Suprapubic skin (tissue), 4 donors: ENCODE measurements at regions not wholly inside any gene's neighbourhood (a gene's known extent, or its start where the extent isn't known, plus 50 kb on each side); places are given as distances from the start of the nearest gene placed in this dataset.

Source experiments
- DNase-seq, 2 donors: peaks; one replicate each; pipeline ENCODE4 v3.0.0-alpha.2; 2019; ENCODE audit warnings: low spot score in 2 of 2
- H3K27ac ChIP-seq: fragments of 200-600 bp; sonication (generic); one replicate; pipeline ENCODE4 v1.5.1; 2019
- H3K27me3 ChIP-seq: fragments of 200-600 bp; sonication (generic); one replicate; pipeline ENCODE4 v1.5.1; 2019
- H3K36me3 ChIP-seq: fragments of 200-600 bp; sonication (generic); one replicate; pipeline ENCODE4 v1.5.1; 2019
- H3K4me1 ChIP-seq: fragments of 200-600 bp; sonication (generic); one replicate; pipeline ENCODE4 v1.5.1; 2019
- H3K4me3 ChIP-seq: fragments of 200-600 bp; sonication (generic); one replicate; pipeline ENCODE4 v1.5.1; 2019; ENCODE audit warnings: mild to moderate bottlenecking
- H3K9me3 ChIP-seq: fragments of 200-600 bp; sonication (generic); one replicate; pipeline ENCODE4 v1.5.1; 2019
- CTCF ChIP-seq, 2 donors: fragments of 200-600 bp in 1 of 2; fragments of 450-650 bp in 1 of 2; sonication (generic) in 1 of 2; IDR thresholded peaks; one replicate each; pipeline ENCODE4 v1.5.1; 2016 to 2019; ENCODE audit warnings: antibody characterized with exemption in 2 of 2, mild to moderate bottlenecking in 1 of 2, moderate library complexity in 1 of 2
- EP300 ChIP-seq: sonication (generic); formaldehyde crosslinking; IDR thresholded peaks from one replicate; pipeline ENCODE4 v1.6.1; 2017; ENCODE audit warnings: antibody characterized with exemption
- POLR2A ChIP-seq, 2 donors: fragments of 450-650 bp; IDR thresholded peaks; one replicate each; pipeline ENCODE4 v1.6.1; 2017; ENCODE audit warnings: antibody characterized with exemption in 2 of 2, mild to moderate bottlenecking in 2 of 2, moderate library complexity in 2 of 2
- POLR2AphosphoS5 ChIP-seq, 3 donors: sonication (generic); formaldehyde crosslinking; IDR thresholded peaks; one replicate each; pipeline ENCODE4 v1.6.1; 2017; ENCODE audit warnings: antibody characterized with exemption in 3 of 3
- WGBS: methylation state at CpG from one replicate; pipeline ENCODE4 v1.1.5; 2018; 5-methylcytosine and 5-hydroxymethylcytosine counted together

GRCh38 chr6:56767892-56768531, 125.3 kb upstream of the DST start:
- 68% methylated on average over 4 of the region's 4 CpGs for WGBS
- no peak for TF ChIP-seq EP300
- no peak for DNase-seq
- H3K27ac ChIP-seq, result no peak overlapping the region
- peaks cover 6% of the 10 kb centered on the region for H3K4me1 ChIP-seq
- no peaks in the 10 kb centered on the region for H3K9me3 ChIP-seq
- H3K4me3 ChIP-seq, result no peak overlapping the region
- H3K36me3 ChIP-seq, result no peaks in the 10 kb centered on the region
- no peaks in the 10 kb centered on the region for H3K27me3 ChIP-seq

GRCh38 chr6:56767435-56767834, 124.7 kb upstream of the DST start:
- TF ChIP-seq EP300, result no peak
- no peak for TF ChIP-seq CTCF (IDR thresholded peaks at IDR 0.05)
- no peak for TF ChIP-seq POLR2AphosphoS5 (IDR thresholded peaks at IDR 0.05)
- no peak for TF ChIP-seq POLR2A (IDR thresholded peaks at IDR 0.05)
- DNase-seq, result no peak
- peaks cover 6% of the 10 kb centered on the region for H3K4me1 ChIP-seq
- no peaks in the 10 kb centered on the region for H3K9me3 ChIP-seq
- no peak overlapping the region for H3K27ac ChIP-seq
- H3K4me3 ChIP-seq, result no peak overlapping the region
- H3K36me3 ChIP-seq, result no peaks in the 10 kb centered on the region
- WGBS, result 91% methylated on average over 7 of the region's 7 CpGs
- no peaks in the 10 kb centered on the region for H3K27me3 ChIP-seq

GRCh38 chr6:56766806-56767178, 124.1 kb upstream of the DST start:
- Histone ChIP-seq H3K27ac (no peak overlapping the region), H3K4me3 (no peak overlapping the region), H3K27me3 (no peaks in the 10 kb centered on the region), H3K9me3 (no peaks in the 10 kb centered on the region), H3K4me1 (peaks cover 6% of the 10 kb centered on the region), H3K36me3 (no peaks in the 10 kb centered on the region)
- DNase-seq, result no peak
- TF ChIP-seq CTCF (IDR thresholded peaks at IDR 0.05) (no peak), POLR2A (IDR thresholded peaks at IDR 0.05) (no peak), POLR2AphosphoS5 (IDR thresholded peaks at IDR 0.05) (no peak), EP300 (no peak)
- 67% methylated on average over 1 of the region's 1 CpG for WGBS

- WGBS, result 90% methylated on average over 14 of the region's 14 CpGs
- Histone ChIP-seq H3K27me3 (no peaks in the 10 kb centered on the region), H3K27ac (no peak overlapping the region), H3K9me3 (no peaks in the 10 kb centered on the region), H3K4me1 (peaks cover 6% of the 10 kb centered on the region), H3K36me3 (no peaks in the 10 kb centered on the region), H3K4me3 (no peak overlapping the region)
- no peak for DNase-seq
- TF ChIP-seq POLR2A (IDR thresholded peaks at IDR 0.05) (no peak), EP300 (no peak), POLR2AphosphoS5 (IDR thresholded peaks at IDR 0.05) (no peak), CTCF (IDR thresholded peaks at IDR 0.05) (no peak)
These were observed 123.6 kb upstream of the DST start for GRCh38 chr6:56766139-56766805.

GRCh38 chr6:56765494-56765893, 122.8 kb upstream of the DST start:
- no peak for DNase-seq
- Histone ChIP-seq H3K36me3 (no peaks in the 10 kb centered on the region), H3K27ac (no peak overlapping the region), H3K27me3 (no peaks in the 10 kb centered on the region), H3K9me3 (no peaks in the 10 kb centered on the region), H3K4me3 (no peak overlapping the region), H3K4me1 (peaks cover 6% of the 10 kb centered on the region)
- TF ChIP-seq POLR2AphosphoS5 (IDR thresholded peaks at IDR 0.05), result no peak
- TF ChIP-seq CTCF (IDR thresholded peaks at IDR 0.05), result no peak
- TF ChIP-seq POLR2A (IDR thresholded peaks at IDR 0.05), result no peak
- no peak for TF ChIP-seq EP300
- WGBS, result 62% methylated on average over 2 of the region's 2 CpGs
